Activated CD4-positive, alpha-beta T cell treated with anti-CD3 and anti-CD28 coated beads for 1 hour (primary cell): ENCODE measurements at regions not wholly inside any gene's neighbourhood (a gene's known extent, or its start where the extent isn't known, plus 50 kb on each side); places are given as distances from the start of the nearest gene placed in this dataset.
"Not testable (repeated sequence)": the region's sequence is repeated elsewhere in the genome, so short reads cannot be mapped to it uniquely, and the experiment has no call there.

Experiments
- DNase-seq: peaks from one replicate; pipeline ENCODE4 v3.0.0-alpha.2; 2020

DNA sequence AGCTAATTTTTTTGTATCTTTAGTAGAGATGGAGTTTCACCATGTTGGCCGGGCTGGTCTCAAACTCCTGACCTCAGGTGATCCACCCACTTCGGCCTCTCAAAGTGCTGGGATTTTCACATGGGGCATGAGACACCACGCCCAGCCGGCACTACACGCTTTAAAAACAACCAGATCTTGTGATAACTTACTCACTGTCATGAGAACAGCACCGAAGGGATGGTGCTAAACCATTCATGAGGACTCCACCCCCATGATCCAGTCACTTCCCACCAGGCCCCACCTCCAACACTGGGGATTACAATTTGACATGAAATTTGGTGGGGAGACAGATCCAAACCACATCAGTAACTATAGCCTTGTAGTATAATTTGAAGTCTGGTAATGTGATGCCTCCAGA lies 67.4 kb upstream of the ZNF169 start:
- DNase-seq = not testable (repeated sequence)

DNA sequence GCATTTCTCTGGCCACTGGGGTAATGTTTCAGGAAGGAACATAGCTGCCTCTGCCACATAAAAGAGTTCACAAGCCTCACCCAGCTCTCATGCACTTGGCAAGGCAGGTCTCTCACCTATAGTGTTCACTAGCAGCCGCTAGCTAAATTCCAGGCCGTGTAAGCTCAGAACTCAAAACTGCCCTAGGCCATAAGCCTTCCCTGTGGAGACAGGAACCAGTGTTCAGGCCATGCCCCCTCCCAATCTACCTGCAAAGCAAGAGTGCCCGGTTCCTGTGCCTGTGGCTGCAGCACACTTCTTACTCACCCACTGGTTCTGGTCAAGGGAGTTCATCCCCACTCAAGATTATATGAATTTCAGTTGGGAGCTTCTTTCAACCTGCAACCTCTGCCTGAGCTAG lies 60.7 kb upstream of the ZNF169 start:
- no peak for DNase-seq

DNA sequence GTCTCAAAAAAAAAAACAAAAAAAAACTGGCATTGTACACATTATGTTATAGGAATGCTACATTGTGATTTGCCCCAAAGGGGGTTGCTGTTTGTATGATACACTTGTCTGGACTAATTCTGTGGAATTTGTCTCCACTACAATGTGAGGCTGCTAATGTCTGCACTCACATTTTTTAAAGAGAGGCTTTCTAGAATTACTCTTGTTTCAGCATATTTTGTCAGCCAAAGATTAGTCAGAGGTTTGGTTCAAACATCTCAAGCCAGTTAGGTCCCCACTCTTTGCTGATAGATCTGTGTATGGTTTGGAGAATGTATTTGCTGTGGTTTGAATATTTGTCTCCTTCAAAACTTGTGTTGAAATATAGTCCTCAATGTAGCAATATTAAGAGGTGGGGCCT lies 59.3 kb upstream of the ZNF169 start:
- DNase-seq = no peak

DNA sequence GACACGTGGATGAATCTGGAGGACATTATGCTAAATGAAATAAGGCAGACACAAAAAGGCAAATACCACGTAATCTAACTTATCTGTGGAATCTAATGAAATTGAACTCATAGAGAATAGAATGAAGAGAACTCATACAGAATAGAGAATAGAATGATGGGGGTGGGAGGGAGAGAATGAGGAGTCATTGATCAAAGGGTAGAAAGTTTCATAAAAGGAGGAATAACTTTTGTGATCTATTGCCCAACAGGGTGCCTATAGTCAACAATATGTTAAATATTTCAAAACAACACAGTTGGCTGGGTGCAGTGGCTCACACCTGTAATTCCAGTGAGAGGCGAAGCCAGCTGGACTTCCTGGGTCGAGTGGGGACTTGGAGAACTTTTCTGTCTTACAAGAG lies 54.9 kb upstream of the ZNF169 start:
- DNase-seq = no peak

DNA sequence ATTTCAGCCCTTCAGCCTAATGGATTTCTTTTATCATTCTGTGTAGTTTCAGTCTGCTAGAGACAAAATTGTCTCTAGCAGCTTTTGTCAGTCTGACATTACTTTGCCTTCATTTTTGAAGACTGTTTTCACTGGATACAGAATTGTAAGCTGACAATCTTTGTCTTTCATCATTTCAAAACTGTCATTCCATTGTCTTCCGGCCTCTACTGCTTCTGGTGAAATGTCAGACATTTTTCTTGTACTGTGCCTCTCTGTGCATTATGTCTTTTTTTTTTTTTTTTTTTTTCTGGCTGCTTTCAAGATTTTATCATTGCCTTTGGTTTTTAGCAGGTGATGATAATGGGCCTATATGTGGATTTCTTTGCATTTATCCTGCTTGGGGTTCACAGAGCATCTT lies 51.3 kb upstream of the ZNF169 start:
- no peak for DNase-seq
